HG03139 (cell line): ENCODE measurements at regions not wholly inside any gene's neighbourhood (a gene's known extent, or its start where the extent isn't known, plus 50 kb on each side); places are given as distances from the start of the nearest gene placed in this dataset.

ENCODE experiments used
- ATAC-seq: cut with Tn5 transposase; IDR thresholded peaks from one replicate; pipeline ENCODE4 v1.9.1; 2021; ENCODE audit not compliant: unreplicated experiment

DNA sequence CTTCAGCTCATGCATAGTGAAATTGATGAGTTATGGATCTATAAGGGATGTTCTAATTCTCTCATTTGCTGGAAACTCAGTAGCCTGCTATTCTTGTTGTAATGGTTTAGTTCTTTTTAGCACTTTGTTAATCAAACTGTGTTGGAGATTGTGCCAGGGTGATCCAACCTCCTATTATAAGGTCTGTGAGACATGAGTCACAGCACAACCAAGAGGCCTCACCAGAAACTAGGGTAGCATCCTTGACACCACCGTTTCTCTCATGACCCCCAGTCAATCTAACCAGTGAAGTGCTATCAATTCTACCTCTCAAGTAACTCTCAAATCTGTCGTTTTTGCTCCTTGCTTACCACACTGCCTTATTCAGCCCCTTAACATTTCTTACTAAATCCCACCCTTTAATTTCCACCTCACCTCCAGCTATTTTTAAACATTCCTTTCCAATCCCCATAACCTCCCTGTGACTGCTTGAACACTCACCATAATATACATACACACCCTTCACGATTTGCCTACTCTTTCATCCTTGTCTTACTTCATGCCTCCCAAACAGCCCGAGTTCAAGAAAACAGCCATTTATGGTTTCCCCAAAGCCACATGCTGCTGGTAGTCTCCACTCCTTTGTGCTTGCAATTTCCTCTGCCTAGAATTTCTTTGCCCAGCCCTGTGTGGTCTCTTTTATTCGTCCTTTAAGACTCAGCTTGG is 53.9 kb upstream of the NUDT4 start:
- ATAC-seq = no peak

DNA sequence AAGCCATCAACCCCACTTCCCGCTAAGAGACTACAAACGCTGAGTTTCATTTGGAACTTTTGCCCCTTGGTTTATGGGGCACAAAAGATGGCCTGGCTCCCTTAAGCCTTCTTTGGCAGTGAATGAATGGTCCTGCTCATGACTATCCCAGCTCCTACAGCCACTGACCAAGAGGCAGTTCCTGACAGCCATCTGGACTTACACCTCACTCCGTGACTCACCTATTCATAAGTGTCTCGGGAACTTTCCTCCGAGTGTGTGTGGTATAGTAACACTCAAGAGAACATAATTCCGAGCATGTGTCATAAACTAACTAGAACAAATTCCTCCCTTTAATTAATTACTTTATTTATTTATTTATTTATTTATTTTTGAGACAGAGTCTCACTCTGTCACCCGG is 51.9 kb upstream of the NUDT4 start:
- no peak for ATAC-seq
